ENCODE measurements at regions not wholly inside any gene's neighbourhood (a gene's known extent, or its start where the extent isn't known, plus 50 kb on each side); places are given as distances from the start of the nearest gene placed in this dataset.

DNA sequence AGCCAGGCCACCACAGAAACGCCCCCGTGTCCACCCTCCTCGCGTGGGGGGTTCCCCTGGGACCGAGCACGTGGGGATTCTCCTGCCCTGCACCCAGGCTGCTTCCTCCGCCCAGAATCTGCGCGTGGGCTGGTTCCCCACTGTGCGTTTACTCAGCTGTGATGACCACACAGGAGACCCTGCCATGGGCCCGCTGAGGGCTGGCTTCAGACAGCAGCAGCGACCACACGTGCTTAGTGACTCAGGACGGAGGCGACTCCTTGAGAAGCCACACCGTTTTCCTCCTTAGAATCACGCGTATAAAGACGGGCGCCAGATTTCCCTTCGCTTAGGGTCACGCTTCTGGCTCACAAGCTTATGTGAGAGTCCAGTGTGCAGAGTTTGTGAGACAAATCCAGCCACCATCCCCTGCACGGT lies 63.9 kb upstream of the PDE10A start:
- no peak overlapping the region for H3K56ac ChIP-seq (ENCODE audit: extremely low read depth, insufficient read depth, low read length)
- H3K4me3 ChIP-seq (ENCODE audit: insufficient read depth, low read depth, low read length): no peak overlapping the region
- no peak overlapping the region for H2BK20ac ChIP-seq (ENCODE audit: low read depth, low read length)
- TF ChIP-seq, protein P1, sequence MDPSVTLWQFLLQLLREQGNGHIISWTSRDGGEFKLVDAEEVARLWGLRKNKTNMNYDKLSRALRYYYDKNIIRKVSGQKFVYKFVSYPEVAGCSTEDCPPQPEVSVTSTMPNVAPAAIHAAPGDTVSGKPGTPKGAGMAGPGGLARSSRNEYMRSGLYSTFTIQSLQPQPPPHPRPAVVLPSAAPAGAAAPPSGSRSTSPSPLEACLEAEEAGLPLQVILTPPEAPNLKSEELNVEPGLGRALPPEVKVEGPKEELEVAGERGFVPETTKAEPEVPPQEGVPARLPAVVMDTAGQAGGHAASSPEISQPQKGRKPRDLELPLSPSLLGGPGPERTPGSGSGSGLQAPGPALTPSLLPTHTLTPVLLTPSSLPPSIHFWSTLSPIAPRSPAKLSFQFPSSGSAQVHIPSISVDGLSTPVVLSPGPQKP (IDR thresholded peaks at IDR 0.05; ENCODE audit: borderline replicate concordance, low read depth, low read length): no peak
- no peak for TF ChIP-seq RFX5 (IDR thresholded peaks at IDR 0.05; ENCODE audit: low read depth, low read length)
- TF ChIP-seq, protein P2, sequence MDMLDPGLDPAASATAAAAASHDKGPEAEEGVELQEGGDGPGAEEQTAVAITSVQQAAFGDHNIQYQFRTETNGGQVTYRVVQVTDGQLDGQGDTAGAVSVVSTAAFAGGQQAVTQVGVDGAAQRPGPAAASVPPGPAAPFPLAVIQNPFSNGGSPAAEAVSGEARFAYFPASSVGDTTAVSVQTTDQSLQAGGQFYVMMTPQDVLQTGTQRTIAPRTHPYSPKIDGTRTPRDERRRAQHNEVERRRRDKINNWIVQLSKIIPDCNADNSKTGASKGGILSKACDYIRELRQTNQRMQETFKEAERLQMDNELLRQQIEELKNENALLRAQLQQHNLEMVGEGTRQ (IDR thresholded peaks at IDR 0.05; ENCODE audit: low read depth, low read length): no peak
- TF ChIP-seq MAZ (IDR thresholded peaks at IDR 0.05; ENCODE audit: borderline replicate concordance, low read depth, low read length): no peak
- TF ChIP-seq BHLHE40 (IDR thresholded peaks at IDR 0.05; ENCODE audit: low read depth, low read length): no peak
- no peak for TF ChIP-seq MAFK (IDR thresholded peaks at IDR 0.05; ENCODE audit: low read depth, low read length)
- no peak for TF ChIP-seq POLR2A (IDR thresholded peaks at IDR 0.05; ENCODE audit: low read depth, low read length)
- no peak for TF ChIP-seq MXI1 (IDR thresholded peaks at IDR 0.05; ENCODE audit: borderline replicate concordance, low read depth, low read length)
- no peak for TF ChIP-seq RCOR1 (IDR thresholded peaks at IDR 0.05; ENCODE audit: insufficient replicate concordance, low read length)
- TF ChIP-seq FOS (IDR thresholded peaks at IDR 0.05; ENCODE audit: low read depth, low read length): no peak
- no peak for TF ChIP-seq SMC3 (IDR thresholded peaks at IDR 0.05; ENCODE audit: low read depth, low read length)
- no peak for TF ChIP-seq CHD1 (IDR thresholded peaks at IDR 0.05; ENCODE audit: low read depth, low read length)
- no peak for TF ChIP-seq NFE2L2 (IDR thresholded peaks at IDR 0.05; ENCODE audit: low read depth, low read length)
- TF ChIP-seq, protein P3, sequence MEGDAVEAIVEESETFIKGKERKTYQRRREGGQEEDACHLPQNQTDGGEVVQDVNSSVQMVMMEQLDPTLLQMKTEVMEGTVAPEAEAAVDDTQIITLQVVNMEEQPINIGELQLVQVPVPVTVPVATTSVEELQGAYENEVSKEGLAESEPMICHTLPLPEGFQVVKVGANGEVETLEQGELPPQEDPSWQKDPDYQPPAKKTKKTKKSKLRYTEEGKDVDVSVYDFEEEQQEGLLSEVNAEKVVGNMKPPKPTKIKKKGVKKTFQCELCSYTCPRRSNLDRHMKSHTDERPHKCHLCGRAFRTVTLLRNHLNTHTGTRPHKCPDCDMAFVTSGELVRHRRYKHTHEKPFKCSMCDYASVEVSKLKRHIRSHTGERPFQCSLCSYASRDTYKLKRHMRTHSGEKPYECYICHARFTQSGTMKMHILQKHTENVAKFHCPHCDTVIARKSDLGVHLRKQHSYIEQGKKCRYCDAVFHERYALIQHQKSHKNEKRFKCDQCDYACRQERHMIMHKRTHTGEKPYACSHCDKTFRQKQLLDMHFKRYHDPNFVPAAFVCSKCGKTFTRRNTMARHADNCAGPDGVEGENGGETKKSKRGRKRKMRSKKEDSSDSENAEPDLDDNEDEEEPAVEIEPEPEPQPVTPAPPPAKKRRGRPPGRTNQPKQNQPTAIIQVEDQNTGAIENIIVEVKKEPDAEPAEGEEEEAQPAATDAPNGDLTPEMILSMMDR (conservative IDR thresholded peaks at IDR 0.05; ENCODE audit: low read depth, low read length): no peak
- TF ChIP-seq CEBPB (IDR thresholded peaks at IDR 0.05; ENCODE audit: low read depth, low read length): no peak
- no peak for TF ChIP-seq RAD21 (IDR thresholded peaks at IDR 0.05; ENCODE audit: low read length)
- no peaks in the 10 kb centered on the region for H4K20me1 ChIP-seq (ENCODE audit: insufficient read depth, low read length)
- no peak overlapping the region for H3K23ac ChIP-seq (ENCODE audit: low read depth, low read length)
- H3K4ac ChIP-seq (ENCODE audit: low read depth, low read length): no peak overlapping the region; the same call in 1 of the 2 replicates
- no peak overlapping the region for H2BK120ac ChIP-seq (ENCODE audit: low read depth, low read length)
- H3K27ac ChIP-seq (ENCODE audit: insufficient read depth, low read length): no peak overlapping the region
- no peak overlapping the region for H3K4me2 ChIP-seq (ENCODE audit: low read depth, low read length)
- no peak overlapping the region for H4K5ac ChIP-seq (ENCODE audit: low read depth, low read length)
- H3K9me1 ChIP-seq (ENCODE audit: insufficient read depth, low read length): no peaks in the 10 kb centered on the region
- in situ Hi-C loops (cut with MboI; ENCODE audit: low sequenced_read_pairs) (loop anchor here (10.0 kb wide), 2 partner anchors 128 to 378 kb away; no protein-coding TSS in a partner anchor), intact Hi-C loops (cut with micrococcal nuclease) (no loop called here), dilution Hi-C loops (cut with HindIII; ENCODE audit: low sequenced_read_pairs, unreplicated experiment) (no loop called here)
- DNase-seq (no peak), ATAC-seq (ENCODE audit: low read depth) (peak; percentile 21; the same call in 1 of the 2 replicates)
- H3K27me3 ChIP-seq (ENCODE audit: control insufficient read depth, insufficient read depth, low read length): 0 out of 2 replicates have a peak, but pooled peaks cover 3% of the 10 kb centered on the region
- no peak overlapping the region for H4K8ac ChIP-seq (ENCODE audit: low read depth in 2 of 2, low read length in 2 of 2)
- no peaks in the 10 kb centered on the region for H3K9me3 ChIP-seq (ENCODE audit: control insufficient read depth, insufficient read depth, low read length)
- H3K18ac ChIP-seq (ENCODE audit: low read depth, low read length): no peak overlapping the region
- CTCF ChIA-PET: no interaction called here
- H2BK15ac ChIP-seq (ENCODE audit: low read depth, low read length): no peak overlapping the region
- WGBS, 2 experiments (ENCODE audit: extremely low coverage in 2 of 2, insufficient read length in 1 of 2): 80% methylated on average over 2 of the region's 23 CpGs; no CpG with 5 or more reads in 1 of the 2 experiments
- H3K14ac ChIP-seq (replicated peaks; ENCODE audit: low read depth, low read length): no peak overlapping the region
- POLR2A ChIA-PET (ENCODE audit: unreplicated experiment): no interaction called here
- no peak overlapping the region for H3K9ac ChIP-seq (ENCODE audit: low read depth, low read length)
- H3K79me1 ChIP-seq (ENCODE audit: low read depth in 1 of 2, low read length in 2 of 2): no peaks in the 10 kb centered on the region
- no peak overlapping the region for H2AK9ac ChIP-seq (replicated peaks; ENCODE audit: low read depth, low read length, poor library complexity)
- H3K4me1 ChIP-seq (ENCODE audit: control insufficient read depth, insufficient read depth, low read length): 0 out of 2 replicates have a peak, but pooled peaks cover 2% of the 10 kb centered on the region
- no peak overlapping the region for H4K91ac ChIP-seq (ENCODE audit: insufficient read depth, low read depth, low read length)
- BruUV-seq (replicated peaks): no TSS peak
- H2AK5ac ChIP-seq (ENCODE audit: low read depth, low read length): no peak overlapping the region
- peak overlapping the region; percentile 35 for H2AFZ ChIP-seq (replicated peaks; ENCODE audit: low read length, poor library complexity)
- no peak overlapping the region for H2BK5ac ChIP-seq (ENCODE audit: low read depth, low read length, poor library complexity, severe bottlenecking)
- no peaks in the 10 kb centered on the region for H3K36me3 ChIP-seq (ENCODE audit: control insufficient read depth, insufficient read depth, low read length)
